ENCODE measurements at regions not wholly inside any gene's neighbourhood (a gene's known extent, or its start where the extent isn't known, plus 50 kb on each side); places are given as distances from the start of the nearest gene placed in this dataset.
"Not testable (repeated sequence)": the region's sequence is repeated elsewhere in the genome, so short reads cannot be mapped to it uniquely, and the experiment has no call there.

DNA sequence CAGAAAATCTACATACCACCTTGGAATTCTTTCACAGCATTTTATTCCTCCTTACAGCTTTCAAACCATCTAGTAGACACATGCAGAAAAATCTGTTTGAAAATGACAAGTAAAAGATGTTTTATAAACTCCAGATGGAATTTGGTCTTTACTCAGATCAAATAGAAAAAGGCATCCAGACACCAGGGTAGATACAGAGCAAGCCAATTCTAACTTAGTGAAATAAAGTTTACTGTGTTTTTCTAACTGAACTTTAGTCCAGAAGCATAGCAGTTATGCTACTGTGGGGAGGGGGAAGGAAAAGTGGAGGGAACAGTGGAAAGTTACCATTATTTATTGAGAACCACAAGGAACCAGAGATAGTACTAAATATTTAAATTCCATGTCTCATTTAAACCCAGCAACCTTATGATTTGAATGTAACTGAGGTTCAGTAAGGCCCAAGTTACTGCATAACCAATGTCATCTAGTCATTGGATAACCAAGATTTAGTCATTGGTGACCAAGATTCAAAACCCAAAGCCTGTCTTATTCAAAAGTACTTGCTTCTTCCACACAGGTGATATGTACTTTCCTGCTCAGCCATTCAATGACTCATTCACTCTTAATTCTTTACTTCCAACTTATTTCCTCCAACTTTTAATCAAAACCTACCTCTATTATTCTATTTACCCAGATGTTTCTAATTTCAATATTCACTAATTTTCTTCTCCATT, 57.7 kb downstream of the RAD51AP2 start:
- POLR2A ChIA-PET: no interaction called here
- CTCF ChIA-PET: no interaction called here

GRCh38 chr2:17455343-17455742, 62.9 kb downstream of the RAD51AP2 start:
- CTCF ChIA-PET: no interaction called here
- POLR2A ChIA-PET: no interaction called here

- POLR2A ChIA-PET, CTCF ChIA-PET: not testable (repeated sequence)
Observed at GRCh38 chr2:17446191-17446590, 72.0 kb downstream of the RAD51AP2 start.

DNA sequence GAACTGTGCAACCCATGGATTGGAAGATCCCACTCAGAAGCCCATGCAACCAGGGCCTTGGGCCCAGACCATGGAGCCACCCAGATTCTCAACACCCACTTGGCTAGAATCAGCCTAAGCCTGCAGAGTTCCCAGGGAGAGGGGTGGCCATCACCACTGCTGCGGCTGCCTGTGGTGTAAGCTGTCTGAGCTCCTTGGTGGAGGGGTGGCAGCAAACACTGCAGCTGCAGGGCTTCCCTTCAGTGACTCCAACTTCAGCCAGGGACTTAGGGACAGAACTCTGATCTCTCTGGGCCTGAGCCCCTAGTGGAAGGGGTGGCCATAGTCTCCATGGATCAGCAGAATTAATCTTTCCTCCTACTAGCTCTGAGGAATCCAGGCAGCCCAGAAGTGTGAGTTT, 72.5 kb downstream of the RAD51AP2 start:
- POLR2A ChIA-PET: no interaction called here
- CTCF ChIA-PET: no interaction called here

GRCh38 chr2:17442334-17442733, 75.9 kb downstream of the RAD51AP2 start:
- ChIA-PET CTCF (no interaction called here), POLR2A (no interaction called here)

DNA sequence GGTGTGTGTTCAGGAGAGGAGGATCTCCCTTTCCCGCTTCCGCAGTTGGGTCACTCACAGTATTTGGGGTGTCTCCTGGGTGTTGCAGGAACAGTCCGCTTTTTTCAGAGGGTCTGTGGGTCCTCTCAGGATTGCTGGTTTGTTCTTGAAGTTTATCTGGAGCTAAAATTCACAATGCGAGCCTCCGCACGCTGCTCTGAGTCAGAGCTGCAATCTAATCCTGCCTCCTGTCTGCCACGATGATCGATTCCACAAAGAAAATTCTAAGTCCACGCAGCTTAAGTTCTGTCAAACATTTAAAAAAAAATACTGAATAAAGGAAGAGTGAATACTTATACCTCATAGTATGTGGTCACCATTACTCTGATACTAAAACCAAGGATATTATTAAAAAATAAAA, 76.5 kb downstream of the RAD51AP2 start:
- CTCF ChIA-PET: no interaction called here
- POLR2A ChIA-PET: no interaction called here

DNA sequence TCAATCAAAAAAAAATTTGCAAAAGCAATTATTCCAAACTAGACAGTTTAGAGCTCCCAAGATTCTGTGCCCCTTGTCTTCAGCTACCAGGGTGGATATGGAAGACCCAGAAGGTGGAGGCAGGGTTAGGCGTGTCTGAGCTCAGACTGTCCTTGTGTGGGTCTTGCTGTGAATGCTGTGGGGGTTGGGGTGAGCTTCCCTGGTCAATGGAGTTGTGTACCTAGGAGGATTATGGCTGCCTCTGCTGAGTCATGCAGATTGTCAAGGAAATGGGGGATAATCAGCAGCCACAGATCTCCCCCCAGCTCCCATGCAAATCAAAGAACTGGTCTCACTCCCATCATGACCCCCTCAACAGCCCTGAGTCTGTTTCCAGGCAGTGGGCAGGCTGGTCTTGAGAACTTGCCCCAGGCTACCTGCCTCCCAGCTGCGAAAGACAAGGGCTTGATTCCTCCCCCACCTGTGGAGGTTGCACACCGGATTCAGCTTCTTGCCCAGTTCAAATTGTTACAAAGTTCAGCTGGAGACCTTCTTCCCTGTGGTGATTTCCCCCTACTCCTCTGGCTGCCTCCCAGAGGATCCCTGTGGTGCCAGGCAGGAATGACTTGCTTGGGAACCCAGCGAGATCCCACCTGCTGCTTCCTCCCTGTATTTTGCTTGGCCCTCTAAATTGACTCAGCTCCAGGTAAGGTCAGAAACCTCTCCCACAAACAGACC, 77.0 kb downstream of the RAD51AP2 start:
- CTCF ChIA-PET: no interaction called here
- POLR2A ChIA-PET: no interaction called here

DNA sequence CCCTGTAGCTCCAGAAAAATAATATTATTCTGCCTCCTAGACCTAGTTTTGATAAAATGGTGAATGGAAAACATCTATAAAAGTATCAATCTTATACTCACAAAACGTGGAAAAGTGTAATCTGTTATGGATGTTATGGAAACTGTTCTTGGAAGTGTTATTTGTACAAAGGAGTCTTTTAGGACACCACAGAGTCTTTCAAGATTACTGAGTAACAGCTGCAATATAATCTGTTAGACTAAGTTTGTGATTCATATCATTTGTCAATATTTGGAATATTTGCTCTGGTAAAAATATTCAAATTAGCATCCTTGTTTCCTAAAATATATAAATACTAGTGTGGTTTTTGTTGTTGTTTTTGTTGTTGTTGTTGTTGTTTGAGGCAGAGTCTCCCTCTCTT, 87.9 kb downstream of the RAD51AP2 start:
- CTCF ChIA-PET: no interaction called here
- POLR2A ChIA-PET: no interaction called here

DNA sequence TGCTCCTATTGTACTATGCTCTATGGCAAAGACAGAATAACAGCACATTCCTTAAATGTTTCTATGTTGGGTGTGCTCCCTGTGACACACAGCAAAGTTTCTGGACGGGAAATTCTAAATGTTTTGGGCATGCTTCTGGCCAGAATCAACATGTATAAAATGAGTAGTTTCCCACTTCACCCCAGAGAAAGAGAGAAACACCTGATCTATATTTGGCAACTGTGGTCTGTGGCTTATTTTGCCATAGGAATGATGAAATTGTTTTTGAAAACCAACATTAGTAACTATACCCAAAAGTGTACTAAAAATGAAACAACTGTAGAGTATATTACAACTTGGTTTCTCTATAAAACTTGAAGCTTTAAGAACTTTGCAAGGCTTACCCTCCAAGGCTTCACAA, 89.1 kb downstream of the RAD51AP2 start:
- CTCF ChIA-PET: no interaction called here
- POLR2A ChIA-PET: no interaction called here

- ChIA-PET CTCF (no interaction called here), POLR2A (no interaction called here)
Observed at GRCh38 chr2:17427401-17427800, 90.8 kb downstream of the RAD51AP2 start.

DNA sequence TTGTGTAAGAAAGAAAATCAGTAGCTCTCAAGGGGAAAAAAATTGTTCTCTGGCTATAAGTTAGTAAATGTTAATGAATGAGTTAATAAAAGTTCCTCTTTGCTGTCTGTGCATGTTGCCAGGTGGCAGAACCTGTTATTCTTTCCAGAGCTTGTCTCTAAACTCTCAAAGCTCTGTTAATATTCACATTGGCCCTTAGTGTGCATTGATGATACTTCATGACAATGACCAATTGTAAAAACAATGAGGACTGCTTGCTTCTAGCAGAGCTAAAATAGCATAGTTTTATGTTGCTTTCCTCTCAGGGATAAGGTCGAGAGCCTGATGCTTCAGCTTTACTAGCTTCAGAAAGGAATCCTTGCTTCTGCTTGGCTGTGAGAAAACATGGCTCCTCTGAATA, 91.5 kb downstream of the RAD51AP2 start:
- CTCF ChIA-PET: no interaction called here
- POLR2A ChIA-PET: interaction anchor here (0.6 kb wide), 1 partner anchor 487 kb away, joined by 3 read pairs; no protein-coding TSS in a partner anchor

DNA sequence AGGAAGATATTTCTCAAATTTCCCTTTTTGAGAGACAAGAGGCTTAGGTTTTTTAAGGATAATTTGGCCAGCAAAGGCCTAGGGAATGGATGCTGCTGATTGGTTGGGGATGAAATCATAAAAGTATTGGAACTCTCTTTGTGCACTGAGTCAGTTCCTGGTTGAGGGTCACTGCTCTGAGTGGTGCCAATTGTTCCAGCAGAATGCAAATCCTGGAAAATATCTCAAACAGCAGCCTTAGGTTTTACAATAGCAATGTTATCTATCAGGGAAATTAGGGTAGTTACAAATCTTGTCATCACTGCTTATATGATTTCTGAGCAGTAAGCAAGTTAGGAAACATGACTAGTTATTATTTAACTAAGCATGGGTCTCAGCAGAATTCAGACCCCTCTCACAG, 96.2 kb downstream of the RAD51AP2 start:
- ChIA-PET POLR2A (no interaction called here), CTCF (no interaction called here)

DNA sequence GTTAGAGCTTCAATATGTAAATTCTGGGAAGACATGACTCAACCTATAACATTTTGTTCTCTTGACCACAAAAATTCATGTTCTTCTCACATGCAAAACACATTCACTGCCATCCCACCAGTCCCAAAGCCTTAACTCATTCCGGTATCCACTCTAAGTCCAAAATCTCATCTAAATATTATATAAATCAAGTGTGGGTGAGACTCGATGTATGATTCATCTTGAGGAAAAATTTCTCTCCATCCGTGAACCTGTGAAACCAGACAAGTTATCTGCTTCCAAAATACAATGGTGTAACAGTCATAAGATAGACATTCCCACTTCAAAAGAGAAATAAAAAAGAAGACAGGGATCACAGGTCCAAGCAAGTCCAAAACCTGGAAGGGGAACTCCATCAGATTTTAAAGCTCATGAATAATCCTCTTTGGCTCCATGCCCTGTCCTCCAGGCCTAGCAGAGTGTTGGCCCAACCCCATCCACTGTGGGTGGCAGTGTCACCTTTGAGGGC, 101.3 kb downstream of the RAD51AP2 start:
- ChIA-PET POLR2A (no interaction called here), CTCF (no interaction called here)

DNA sequence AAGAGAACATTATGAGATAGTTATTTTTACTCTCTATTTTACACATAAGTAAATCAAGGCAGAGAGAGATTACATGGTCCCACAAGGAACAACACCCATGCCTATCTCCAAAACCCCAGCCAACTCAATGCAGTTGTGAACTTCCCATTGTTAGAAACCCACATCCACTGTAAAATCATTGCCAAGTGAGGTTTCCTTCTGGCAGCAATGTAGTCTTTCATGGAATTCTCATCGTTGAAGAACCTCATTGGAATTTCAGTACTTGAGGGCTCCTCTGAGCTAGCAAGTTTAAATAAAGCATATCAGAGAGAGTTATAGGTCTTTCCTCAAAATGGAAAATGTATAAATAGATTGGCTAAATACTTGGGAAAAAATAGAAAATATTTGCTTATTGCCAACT, 105.2 kb downstream of the RAD51AP2 start:
- POLR2A ChIA-PET: no interaction called here
- CTCF ChIA-PET: no interaction called here

GRCh38 chr2:17401096-17401495, 117.1 kb downstream of the RAD51AP2 start:
- CTCF ChIA-PET: no interaction called here
- POLR2A ChIA-PET: no interaction called here

DNA sequence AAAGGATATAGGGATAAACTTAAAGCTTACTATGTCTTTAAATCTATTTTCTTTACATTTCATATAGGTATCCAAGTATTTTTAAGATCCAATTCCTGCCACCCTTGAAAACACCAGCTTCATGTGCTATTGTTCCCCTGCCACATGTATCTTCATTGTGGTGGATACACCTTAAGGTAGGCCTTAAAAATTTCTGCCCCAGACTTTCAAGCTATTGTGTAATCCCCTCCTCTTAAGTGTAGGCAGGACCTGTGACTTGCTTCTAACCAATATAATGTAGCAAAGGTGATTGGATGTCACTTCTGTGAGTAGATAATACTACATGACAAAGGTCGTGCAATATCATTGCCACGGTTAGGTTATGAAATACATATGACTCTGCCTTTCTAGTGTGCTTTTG, 119.5 kb downstream of the RAD51AP2 start:
- POLR2A ChIA-PET: no interaction called here
- CTCF ChIA-PET: no interaction called here

- CTCF ChIA-PET: no interaction called here
- POLR2A ChIA-PET: no interaction called here
Observed at GRCh38 chr2:17388798-17389197, 129.4 kb downstream of the RAD51AP2 start.

- POLR2A ChIA-PET: no interaction called here
- CTCF ChIA-PET: no interaction called here
Observed at GRCh38 chr2:17387591-17387990, 130.6 kb downstream of the RAD51AP2 start.

GRCh38 chr2:17386771-17387170, 131.5 kb downstream of the RAD51AP2 start:
- POLR2A ChIA-PET: no interaction called here

GRCh38 chr2:17380003-17380402, 138.2 kb downstream of the RAD51AP2 start:
- POLR2A ChIA-PET: no interaction called here
- CTCF ChIA-PET: no interaction called here

More at GRCh38 chr2:17386771-17387170, 131.5 kb downstream of the RAD51AP2 start:
- CTCF ChIA-PET: no interaction called here

DNA sequence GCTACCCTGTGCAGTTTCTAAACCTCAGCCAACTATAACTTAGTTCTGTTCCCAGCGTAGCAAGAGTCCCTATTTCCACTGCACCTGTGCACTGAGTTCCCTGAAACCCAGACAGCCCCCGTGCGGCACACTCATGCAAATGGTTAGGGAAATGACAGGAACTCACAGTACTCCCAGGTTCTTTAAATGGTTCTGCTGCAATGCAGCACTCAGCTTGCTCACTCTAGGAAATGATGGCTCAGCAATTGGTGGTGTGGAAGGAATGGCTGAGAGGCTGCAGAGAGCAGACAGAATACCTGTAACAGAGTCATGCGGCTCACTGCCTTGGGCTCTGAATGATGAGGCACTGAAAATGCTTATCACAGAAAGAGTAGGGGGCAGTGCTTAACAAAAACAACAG, 143.0 kb downstream of the RAD51AP2 start:
- POLR2A ChIA-PET: no interaction called here
- CTCF ChIA-PET: no interaction called here

- CTCF ChIA-PET: no interaction called here
- POLR2A ChIA-PET: no interaction called here
Observed at GRCh38 chr2:17373741-17374140, 144.5 kb downstream of the RAD51AP2 start.
